ENCODE measurements at regions not wholly inside any gene's neighbourhood (a gene's known extent, or its start where the extent isn't known, plus 50 kb on each side); places are given as distances from the start of the nearest gene placed in this dataset.

GRCh38 chr2:105674401-105674800, 70.3 kb upstream of the NCK2 start:
- TF ChIP-seq CHD2 (IDR thresholded peaks at IDR 0.05; ENCODE audit: low read length) (no peak), ASH2L (IDR thresholded peaks at IDR 0.05; ENCODE audit: low read length) (no peak), ZNF274 (IDR thresholded peaks at IDR 0.05; ENCODE audit: borderline replicate concordance, extremely low read depth, low read length) (no peak)
- TF ChIP-seq, protein P1, sequence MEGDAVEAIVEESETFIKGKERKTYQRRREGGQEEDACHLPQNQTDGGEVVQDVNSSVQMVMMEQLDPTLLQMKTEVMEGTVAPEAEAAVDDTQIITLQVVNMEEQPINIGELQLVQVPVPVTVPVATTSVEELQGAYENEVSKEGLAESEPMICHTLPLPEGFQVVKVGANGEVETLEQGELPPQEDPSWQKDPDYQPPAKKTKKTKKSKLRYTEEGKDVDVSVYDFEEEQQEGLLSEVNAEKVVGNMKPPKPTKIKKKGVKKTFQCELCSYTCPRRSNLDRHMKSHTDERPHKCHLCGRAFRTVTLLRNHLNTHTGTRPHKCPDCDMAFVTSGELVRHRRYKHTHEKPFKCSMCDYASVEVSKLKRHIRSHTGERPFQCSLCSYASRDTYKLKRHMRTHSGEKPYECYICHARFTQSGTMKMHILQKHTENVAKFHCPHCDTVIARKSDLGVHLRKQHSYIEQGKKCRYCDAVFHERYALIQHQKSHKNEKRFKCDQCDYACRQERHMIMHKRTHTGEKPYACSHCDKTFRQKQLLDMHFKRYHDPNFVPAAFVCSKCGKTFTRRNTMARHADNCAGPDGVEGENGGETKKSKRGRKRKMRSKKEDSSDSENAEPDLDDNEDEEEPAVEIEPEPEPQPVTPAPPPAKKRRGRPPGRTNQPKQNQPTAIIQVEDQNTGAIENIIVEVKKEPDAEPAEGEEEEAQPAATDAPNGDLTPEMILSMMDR (IDR thresholded peaks at IDR 0.05; ENCODE audit: control extremely low read depth in 1 of 3, insufficient read depth in 1 of 3, low read depth in 1 of 3, low read length in 3 of 3): no peak
